ENCODE measurements at regions not wholly inside any gene's neighbourhood (a gene's known extent, or its start where the extent isn't known, plus 50 kb on each side); places are given as distances from the start of the nearest gene placed in this dataset.

DNA sequence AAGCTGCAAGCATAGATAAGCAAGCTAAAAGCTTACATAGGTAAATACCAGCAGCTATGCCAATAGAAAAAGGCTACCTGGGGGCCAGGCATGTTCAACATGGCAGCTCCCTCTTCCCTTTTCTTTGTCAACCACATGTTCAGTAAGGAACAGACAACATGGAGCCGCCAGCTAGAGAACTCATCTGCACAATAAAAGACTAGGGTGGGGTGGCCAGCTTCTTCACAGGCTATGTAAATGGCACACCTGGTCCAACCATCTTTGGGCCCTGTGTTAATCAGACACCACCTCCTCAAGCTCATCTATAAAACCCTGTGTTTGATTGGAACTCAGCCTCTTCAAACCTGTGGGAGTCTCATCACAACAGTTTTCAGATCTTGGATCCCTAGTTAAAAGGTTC is 129.7 kb upstream of the TMPO start:
- DNase-seq (ENCODE audit: low read depth, low spot score) = no peak
- no peak overlapping the region for H3K4me3 ChIP-seq (ENCODE audit: control insufficient read depth in 2 of 3, extremely low read depth in 1 of 3, insufficient read depth in 2 of 3, low read depth in 1 of 3, low read length in 3 of 3)
- no peaks in the 10 kb centered on the region for H3K36me3 ChIP-seq (ENCODE audit: control insufficient read depth in 2 of 2, extremely low read depth in 1 of 2, insufficient read depth in 2 of 2, low read length in 2 of 2)
- H4K20me1 ChIP-seq (ENCODE audit: control insufficient read depth, extremely low read depth, insufficient read depth, low read length) = no peaks in the 10 kb centered on the region
- dilution Hi-C loops (cut with MboI; ENCODE audit: extremely low pct_ligation_motif_present, low sequenced_read_pairs) = no loop called here
- TF ChIP-seq EZH2 (IDR thresholded peaks at IDR 0.05; ENCODE audit: low read length) (no peak), CTCF (optimal IDR thresholded peaks at IDR 0.05 in 1 of 3, IDR thresholded peaks at IDR 0.05 in 1 of 3, conservative IDR thresholded peaks at IDR 0.05 in 1 of 3; ENCODE audit: extremely low read depth in 1 of 3, insufficient read depth in 2 of 3, low read length in 3 of 3) (no peak)
- no peaks in the 10 kb centered on the region for H3K9me3 ChIP-seq (ENCODE audit: control insufficient read depth, low read depth, low read length)
- H3K9ac ChIP-seq (ENCODE audit: control insufficient read depth, extremely low read depth, insufficient read depth, low read length) = no peak overlapping the region
- no peaks in the 10 kb centered on the region for H3K9me1 ChIP-seq (ENCODE audit: control insufficient read depth, extremely low read depth, insufficient read depth, low read length)
- no peak for FAIRE-seq
- H3K27me3 ChIP-seq (ENCODE audit: control insufficient read depth, extremely low read depth, insufficient read depth, low read length) = no peaks in the 10 kb centered on the region
- no peak overlapping the region for H3K4me2 ChIP-seq (ENCODE audit: control insufficient read depth, extremely low read depth, insufficient read depth, low read depth, low read length)
- H3K27ac ChIP-seq (ENCODE audit: control insufficient read depth, insufficient read depth, low read length) = no peak overlapping the region
- no peaks in the 10 kb centered on the region for H3K79me2 ChIP-seq (ENCODE audit: control insufficient read depth, insufficient read depth, low read length)
- no peak overlapping the region for H2AFZ ChIP-seq (ENCODE audit: control insufficient read depth, low read length)
- H3K4me1 ChIP-seq (ENCODE audit: control insufficient read depth, extremely low read depth, insufficient read depth, low read length) = no peaks in the 10 kb centered on the region

DNA sequence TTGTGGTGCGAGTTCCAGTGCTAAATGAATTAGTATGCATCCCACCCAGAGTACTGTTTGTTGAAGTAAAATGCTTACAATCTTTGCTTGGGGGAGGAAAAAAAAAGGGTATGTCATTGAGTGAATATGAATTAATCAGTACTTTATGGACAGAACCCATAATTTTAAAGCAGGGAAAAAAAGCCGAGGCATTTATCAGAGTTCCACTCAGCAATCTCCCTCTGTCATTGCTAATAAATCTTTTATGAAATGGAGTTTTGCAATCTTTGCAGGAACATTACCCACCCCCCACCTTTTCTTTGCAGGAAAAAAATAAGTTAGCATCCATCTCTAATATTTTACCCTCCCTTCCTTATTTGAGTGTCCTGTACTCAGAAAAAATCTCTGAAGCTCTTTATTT is 127.9 kb upstream of the TMPO start:
- no peak for FAIRE-seq
- no peak overlapping the region for H3K4me3 ChIP-seq (ENCODE audit: control insufficient read depth in 2 of 3, extremely low read depth in 1 of 3, insufficient read depth in 2 of 3, low read depth in 1 of 3, low read length in 3 of 3)

More for the DNA sequence above, 127.9 kb upstream of the TMPO start:
- H3K9ac ChIP-seq (ENCODE audit: control insufficient read depth, extremely low read depth, insufficient read depth, low read length) = no peak overlapping the region
- dilution Hi-C loops (cut with MboI; ENCODE audit: extremely low pct_ligation_motif_present, low sequenced_read_pairs) = no loop called here
- no peaks in the 10 kb centered on the region for H3K9me3 ChIP-seq (ENCODE audit: control insufficient read depth, low read depth, low read length)
- no peaks in the 10 kb centered on the region for H4K20me1 ChIP-seq (ENCODE audit: control insufficient read depth, extremely low read depth, insufficient read depth, low read length)
- no peaks in the 10 kb centered on the region for H3K4me1 ChIP-seq (ENCODE audit: control insufficient read depth, extremely low read depth, insufficient read depth, low read length)
- H3K27ac ChIP-seq (ENCODE audit: control insufficient read depth, insufficient read depth, low read length) = no peak overlapping the region
- H3K79me2 ChIP-seq (ENCODE audit: control insufficient read depth, insufficient read depth, low read length) = no peaks in the 10 kb centered on the region
- no peaks in the 10 kb centered on the region for H3K9me1 ChIP-seq (ENCODE audit: control insufficient read depth, extremely low read depth, insufficient read depth, low read length)
- H3K36me3 ChIP-seq (ENCODE audit: control insufficient read depth in 2 of 2, extremely low read depth in 1 of 2, insufficient read depth in 2 of 2, low read length in 2 of 2) = no peaks in the 10 kb centered on the region
- H3K27me3 ChIP-seq (ENCODE audit: control insufficient read depth, extremely low read depth, insufficient read depth, low read length) = no peaks in the 10 kb centered on the region
- DNase-seq (ENCODE audit: low read depth, low spot score) = no peak
- H3K4me2 ChIP-seq (ENCODE audit: control insufficient read depth, extremely low read depth, insufficient read depth, low read depth, low read length) = no peak overlapping the region
- TF ChIP-seq EZH2 (IDR thresholded peaks at IDR 0.05; ENCODE audit: low read length) (no peak), CTCF (optimal IDR thresholded peaks at IDR 0.05 in 1 of 3, IDR thresholded peaks at IDR 0.05 in 1 of 3, conservative IDR thresholded peaks at IDR 0.05 in 1 of 3; ENCODE audit: extremely low read depth in 1 of 3, insufficient read depth in 2 of 3, low read length in 3 of 3) (no peak)
- no peak overlapping the region for H2AFZ ChIP-seq (ENCODE audit: control insufficient read depth, low read length)

All from keratinocyte (primary cell).